Fibroblast of lung (primary cell): ENCODE measurements at regions not wholly inside any gene's neighbourhood (a gene's known extent, or its start where the extent isn't known, plus 50 kb on each side); places are given as distances from the start of the nearest gene placed in this dataset.

Experiments
- DNase-seq, 2 donors: peaks; one replicate each; pipeline versions ENCODE4 v3.0.0 to v3.0.0-alpha.2; 2010; ENCODE audit warnings: low read depth in 2 of 2
- H2AFZ ChIP-seq: 2 replicates; pipeline ENCODE4 v1.5.1; 2012; ENCODE audit warnings: low read length, control low read depth, inconsistent platforms
- H3K27ac ChIP-seq: 2 replicates; pipeline ENCODE4 v1.5.1; 2011; ENCODE audit warnings: low read length, control low read depth; ENCODE audit not compliant: insufficient read depth
- H3K27me3 ChIP-seq: 2 replicates; pipeline ENCODE4 v1.5.1; 2011; ENCODE audit warnings: mild to moderate bottlenecking, low read length; ENCODE audit not compliant: control insufficient read depth, insufficient read depth
- H3K36me3 ChIP-seq: 2 replicates; pipeline ENCODE4 v1.5.1; 2011; ENCODE audit warnings: low read length; ENCODE audit not compliant: control insufficient read depth, insufficient read depth
- H3K4me1 ChIP-seq: 2 replicates; pipeline ENCODE4 v1.5.1; 2011; ENCODE audit warnings: low read length; ENCODE audit not compliant: control insufficient read depth, insufficient read depth; ENCODE audit errors: extremely low read depth
- H3K4me2 ChIP-seq: 2 replicates; pipeline ENCODE4 v1.5.1; 2011; ENCODE audit warnings: low read length, control low read depth; ENCODE audit not compliant: insufficient read depth; ENCODE audit errors: extremely low read depth
- H3K4me3 ChIP-seq, 4 experiments: fragments of 200-600 bp in 1 of 4; sonication (generic) in 1 of 4; replicated peaks in 1 of 4; 2 replicates each; pipeline ENCODE4 v1.5.1; 2011 to 2016; ENCODE audit warnings: low read length in 4 of 4, low read depth in 3 of 4, mild to moderate bottlenecking in 3 of 4, control low read depth in 2 of 4, inconsistent platforms in 1 of 4, mixed read lengths in 1 of 4; ENCODE audit not compliant: insufficient read depth in 1 of 4; ENCODE audit errors: control extremely low read depth in 1 of 4
- H3K79me2 ChIP-seq: 2 replicates; pipeline ENCODE4 v1.5.1; 2012; ENCODE audit warnings: mild to moderate bottlenecking, low read length, inconsistent platforms; ENCODE audit not compliant: control insufficient read depth, insufficient read depth
- H3K9ac ChIP-seq: 2 replicates; pipeline ENCODE4 v1.5.1; 2011; ENCODE audit warnings: mild to moderate bottlenecking, low read length, control low read depth; ENCODE audit not compliant: insufficient read depth
- H3K9me3 ChIP-seq: 2 replicates; pipeline ENCODE4 v1.5.1; 2012; ENCODE audit warnings: low read depth, low read length; ENCODE audit not compliant: control insufficient read depth, insufficient read depth
- H4K20me1 ChIP-seq: 2 replicates; pipeline ENCODE4 v1.5.1; 2011; ENCODE audit warnings: low read length; ENCODE audit not compliant: control insufficient read depth, insufficient read depth; ENCODE audit errors: extremely low read depth
- CTCF ChIP-seq, 2 donors: IDR thresholded peaks in 1 of 2; conservative IDR thresholded peaks in 1 of 2; 1 replicate in 1 of 2; 2 replicates in 1 of 2; pipeline ENCODE4 v1.5.1; 2011 to 2012; ENCODE audit warnings: low read length in 2 of 2, control low read depth in 1 of 2, inconsistent platforms in 1 of 2, low read depth in 1 of 2, mild to moderate bottlenecking in 1 of 2
- EZH2 ChIP-seq: IDR thresholded peaks from 2 replicates; pipeline ENCODE4 v1.5.1; 2012; ENCODE audit warnings: low read length, control low read depth, mild to moderate bottlenecking; ENCODE audit errors: missing control alignments

DNA sequence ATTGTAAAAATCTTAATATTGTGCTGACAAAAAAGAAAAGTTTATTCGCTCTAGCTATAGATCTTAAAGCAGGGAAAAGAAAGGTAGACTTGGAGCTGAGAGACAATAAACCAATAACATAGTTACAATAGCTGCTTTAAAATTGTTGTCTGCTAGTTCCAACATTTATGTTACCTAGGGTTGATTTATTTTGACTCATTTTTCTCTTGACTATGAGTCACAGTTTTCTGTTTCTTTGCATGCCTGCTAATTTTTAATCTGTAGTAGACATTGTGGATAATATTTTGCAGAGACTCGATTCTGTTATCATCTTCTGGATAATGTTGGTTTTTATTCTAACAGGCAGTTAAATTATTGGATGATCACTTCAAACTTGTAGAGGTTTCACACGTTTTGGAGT lies 83.1 kb upstream of the TRPC6 start:
- no peak for TF ChIP-seq EZH2
- no peak for TF ChIP-seq CTCF (conservative IDR thresholded peaks at IDR 0.05 in 1 of 2, IDR thresholded peaks at IDR 0.05 in 1 of 2; ENCODE audit: low read depth in 1 of 2, low read length in 2 of 2)
- H3K4me2 ChIP-seq, result no peak overlapping the region

GRCh38 chr11:101661559-101661958 lies 77.8 kb upstream of the TRPC6 start:
- H3K4me2 ChIP-seq, result no peak overlapping the region
- no peak overlapping the region for H2AFZ ChIP-seq
- H3K4me1 ChIP-seq, result no peaks in the 10 kb centered on the region
- no peaks in the 10 kb centered on the region for H3K36me3 ChIP-seq
- no peaks in the 10 kb centered on the region for H4K20me1 ChIP-seq
- H3K9me3 ChIP-seq, result no peaks in the 10 kb centered on the region
- DNase-seq, result no peak
- no peak overlapping the region for H3K27ac ChIP-seq
- H3K79me2 ChIP-seq, result no peaks in the 10 kb centered on the region
- H3K4me3 ChIP-seq, result no peak overlapping the region
- TF ChIP-seq EZH2, result no peak
- TF ChIP-seq CTCF (conservative IDR thresholded peaks at IDR 0.05 in 1 of 2, IDR thresholded peaks at IDR 0.05 in 1 of 2; ENCODE audit: low read depth in 1 of 2, low read length in 2 of 2), result no peak
- no peak overlapping the region for H3K9ac ChIP-seq
- H3K27me3 ChIP-seq, result no peaks in the 10 kb centered on the region

More for the DNA sequence above, 83.1 kb upstream of the TRPC6 start:
- no peak for DNase-seq
- Histone ChIP-seq H3K4me1 (no peaks in the 10 kb centered on the region), H3K27ac (no peak overlapping the region), H3K9ac (no peak overlapping the region), H3K9me3 (no peaks in the 10 kb centered on the region), H3K79me2 (no peaks in the 10 kb centered on the region), H3K36me3 (no peaks in the 10 kb centered on the region), H2AFZ (no peak overlapping the region), H3K27me3 (no peaks in the 10 kb centered on the region), H3K4me3 (no peak overlapping the region), H4K20me1 (no peaks in the 10 kb centered on the region)
